ENCODE measurements at regions not wholly inside any gene's neighbourhood (a gene's known extent, or its start where the extent isn't known, plus 50 kb on each side); places are given as distances from the start of the nearest gene placed in this dataset.

DNA sequence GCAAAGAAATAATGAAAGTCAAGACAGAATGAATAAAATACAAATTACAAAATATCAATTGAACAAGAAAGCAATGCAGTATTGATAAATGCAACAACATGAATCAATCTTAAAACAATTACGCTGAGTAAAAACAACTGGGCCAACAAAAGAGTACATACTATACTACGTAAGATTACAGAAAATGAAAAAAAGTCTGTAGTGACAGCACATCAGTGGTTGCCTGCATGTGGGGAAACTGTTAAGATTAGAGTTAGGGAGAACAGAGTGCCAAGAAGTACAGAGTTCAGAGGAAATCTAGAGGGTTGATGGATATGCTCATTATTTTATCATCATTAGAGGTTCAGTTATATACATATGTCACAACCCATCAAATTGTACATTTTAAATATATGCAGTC, 706.6 kb upstream of the ACO1 start:
- Histone ChIP-seq H3K14ac (replicated peaks; ENCODE audit: low read depth, low read length) (no peak overlapping the region), H3K9me1 (ENCODE audit: insufficient read depth, low read length) (no peaks in the 10 kb centered on the region), H3K27ac (ENCODE audit: insufficient read depth, low read length) (no peak overlapping the region), H3K23ac (ENCODE audit: low read depth, low read length) (no peak overlapping the region), H4K20me1 (ENCODE audit: insufficient read depth, low read length) (no peaks in the 10 kb centered on the region), H3K27me3 (ENCODE audit: control insufficient read depth, insufficient read depth, low read length) (no peaks in the 10 kb centered on the region), H3K4ac (ENCODE audit: low read depth, low read length) (no peak overlapping the region), H4K5ac (ENCODE audit: low read depth, low read length) (no peak overlapping the region), H3K79me1 (ENCODE audit: low read depth in 1 of 2, low read length in 2 of 2) (no peaks in the 10 kb centered on the region), H3K56ac (ENCODE audit: extremely low read depth, insufficient read depth, low read length) (no peak overlapping the region), H3K18ac (ENCODE audit: low read depth, low read length) (no peak overlapping the region), H4K8ac (ENCODE audit: low read depth in 2 of 2, low read length in 2 of 2) (no peak overlapping the region), H3K4me2 (ENCODE audit: low read depth, low read length) (no peak overlapping the region), H3K9ac (ENCODE audit: low read depth, low read length) (no peak overlapping the region), H3K36me3 (ENCODE audit: control insufficient read depth, insufficient read depth, low read length) (no peaks in the 10 kb centered on the region), H3K4me3 (ENCODE audit: insufficient read depth, low read depth, low read length) (no peak overlapping the region), H3K9me3 (ENCODE audit: control insufficient read depth, insufficient read depth, low read length) (no peaks in the 10 kb centered on the region), H2BK120ac (ENCODE audit: low read depth, low read length) (no peak overlapping the region), H4K91ac (ENCODE audit: insufficient read depth, low read depth, low read length) (no peak overlapping the region), H2BK15ac (ENCODE audit: low read depth, low read length) (no peak overlapping the region), H2AFZ (replicated peaks; ENCODE audit: low read length, poor library complexity) (no peak overlapping the region), H2AK9ac (replicated peaks; ENCODE audit: low read depth, low read length, poor library complexity) (no peak overlapping the region), H2BK5ac (ENCODE audit: low read depth, low read length, poor library complexity, severe bottlenecking) (no peak overlapping the region), H2AK5ac (ENCODE audit: low read depth, low read length) (no peak overlapping the region), H2BK20ac (ENCODE audit: low read depth, low read length) (no peak overlapping the region), H3K4me1 (ENCODE audit: control insufficient read depth, insufficient read depth, low read length) (no peaks in the 10 kb centered on the region)
- POLR2A ChIA-PET (ENCODE audit: unreplicated experiment), result no interaction called here
- DNase-seq, result no peak
- no TSS peak for BruUV-seq (replicated peaks)
- TF ChIP-seq, protein P1, sequence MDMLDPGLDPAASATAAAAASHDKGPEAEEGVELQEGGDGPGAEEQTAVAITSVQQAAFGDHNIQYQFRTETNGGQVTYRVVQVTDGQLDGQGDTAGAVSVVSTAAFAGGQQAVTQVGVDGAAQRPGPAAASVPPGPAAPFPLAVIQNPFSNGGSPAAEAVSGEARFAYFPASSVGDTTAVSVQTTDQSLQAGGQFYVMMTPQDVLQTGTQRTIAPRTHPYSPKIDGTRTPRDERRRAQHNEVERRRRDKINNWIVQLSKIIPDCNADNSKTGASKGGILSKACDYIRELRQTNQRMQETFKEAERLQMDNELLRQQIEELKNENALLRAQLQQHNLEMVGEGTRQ (IDR thresholded peaks at IDR 0.05; ENCODE audit: low read depth, low read length), result no peak
- TF ChIP-seq, protein P2, sequence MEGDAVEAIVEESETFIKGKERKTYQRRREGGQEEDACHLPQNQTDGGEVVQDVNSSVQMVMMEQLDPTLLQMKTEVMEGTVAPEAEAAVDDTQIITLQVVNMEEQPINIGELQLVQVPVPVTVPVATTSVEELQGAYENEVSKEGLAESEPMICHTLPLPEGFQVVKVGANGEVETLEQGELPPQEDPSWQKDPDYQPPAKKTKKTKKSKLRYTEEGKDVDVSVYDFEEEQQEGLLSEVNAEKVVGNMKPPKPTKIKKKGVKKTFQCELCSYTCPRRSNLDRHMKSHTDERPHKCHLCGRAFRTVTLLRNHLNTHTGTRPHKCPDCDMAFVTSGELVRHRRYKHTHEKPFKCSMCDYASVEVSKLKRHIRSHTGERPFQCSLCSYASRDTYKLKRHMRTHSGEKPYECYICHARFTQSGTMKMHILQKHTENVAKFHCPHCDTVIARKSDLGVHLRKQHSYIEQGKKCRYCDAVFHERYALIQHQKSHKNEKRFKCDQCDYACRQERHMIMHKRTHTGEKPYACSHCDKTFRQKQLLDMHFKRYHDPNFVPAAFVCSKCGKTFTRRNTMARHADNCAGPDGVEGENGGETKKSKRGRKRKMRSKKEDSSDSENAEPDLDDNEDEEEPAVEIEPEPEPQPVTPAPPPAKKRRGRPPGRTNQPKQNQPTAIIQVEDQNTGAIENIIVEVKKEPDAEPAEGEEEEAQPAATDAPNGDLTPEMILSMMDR (conservative IDR thresholded peaks at IDR 0.05; ENCODE audit: low read depth, low read length), result no peak
- TF ChIP-seq RAD21 (IDR thresholded peaks at IDR 0.05; ENCODE audit: low read length), result no peak
- TF ChIP-seq, protein P3, sequence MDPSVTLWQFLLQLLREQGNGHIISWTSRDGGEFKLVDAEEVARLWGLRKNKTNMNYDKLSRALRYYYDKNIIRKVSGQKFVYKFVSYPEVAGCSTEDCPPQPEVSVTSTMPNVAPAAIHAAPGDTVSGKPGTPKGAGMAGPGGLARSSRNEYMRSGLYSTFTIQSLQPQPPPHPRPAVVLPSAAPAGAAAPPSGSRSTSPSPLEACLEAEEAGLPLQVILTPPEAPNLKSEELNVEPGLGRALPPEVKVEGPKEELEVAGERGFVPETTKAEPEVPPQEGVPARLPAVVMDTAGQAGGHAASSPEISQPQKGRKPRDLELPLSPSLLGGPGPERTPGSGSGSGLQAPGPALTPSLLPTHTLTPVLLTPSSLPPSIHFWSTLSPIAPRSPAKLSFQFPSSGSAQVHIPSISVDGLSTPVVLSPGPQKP (IDR thresholded peaks at IDR 0.05; ENCODE audit: borderline replicate concordance, low read depth, low read length), result no peak
- no peak for TF ChIP-seq RFX5 (IDR thresholded peaks at IDR 0.05; ENCODE audit: low read depth, low read length)
- no peak for TF ChIP-seq MXI1 (IDR thresholded peaks at IDR 0.05; ENCODE audit: borderline replicate concordance, low read depth, low read length)
- no peak for TF ChIP-seq MAZ (IDR thresholded peaks at IDR 0.05; ENCODE audit: borderline replicate concordance, low read depth, low read length)
- no peak for TF ChIP-seq BHLHE40 (IDR thresholded peaks at IDR 0.05; ENCODE audit: low read depth, low read length)
- TF ChIP-seq SMC3 (IDR thresholded peaks at IDR 0.05; ENCODE audit: low read depth, low read length), result no peak
- TF ChIP-seq NFE2L2 (IDR thresholded peaks at IDR 0.05; ENCODE audit: low read depth, low read length), result no peak
- TF ChIP-seq CEBPB (IDR thresholded peaks at IDR 0.05; ENCODE audit: low read depth, low read length), result no peak
- no peak for TF ChIP-seq POLR2A (IDR thresholded peaks at IDR 0.05; ENCODE audit: low read depth, low read length)
- dilution Hi-C loops (cut with HindIII; ENCODE audit: low sequenced_read_pairs, unreplicated experiment), result no loop called here
- no CpG with 5 or more reads among the region's 2 CpGs for WGBS, 2 experiments (ENCODE audit: extremely low coverage in 2 of 2, insufficient read length in 1 of 2)
- CTCF ChIA-PET, result no interaction called here
- intact Hi-C loops (cut with micrococcal nuclease), result no loop called here
- in situ Hi-C loops (cut with MboI; ENCODE audit: low sequenced_read_pairs), result no loop called here
- ATAC-seq (ENCODE audit: low read depth), result no peak
